Natural killer cell (primary cell): ENCODE measurements at regions not wholly inside any gene's neighbourhood (a gene's known extent, or its start where the extent isn't known, plus 50 kb on each side); places are given as distances from the start of the nearest gene placed in this dataset.

Experiments used
- ATAC-seq, 3 donors: fragments of 150-1000 bp in 2 of 3; fragments of 200-7000 bp in 1 of 3; cut with Tn5 transposase; 1 replicate in 1 of 3; 2 replicates in 2 of 3; pipeline ENCODE4 v1.10.0; 2021; ENCODE audit warnings: mild to moderate bottlenecking in 2 of 3, moderate library complexity in 2 of 3
- DNase-seq, 2 donors: peaks; one replicate each; pipeline versions ENCODE4 v3.0.0 to v3.0.0-alpha.2; 2013 to 2021; ENCODE audit warnings: mixed read lengths in 1 of 2
- H3K27ac ChIP-seq: one replicate; pipeline ENCODE4 v1.5.1; 2013; ENCODE audit warnings: mild to moderate bottlenecking, low read length
- H3K27me3 ChIP-seq: one replicate; pipeline ENCODE4 v1.6.1; 2013; ENCODE audit warnings: low read length; ENCODE audit not compliant: control insufficient read depth, insufficient read depth
- H3K36me3 ChIP-seq: one replicate; pipeline ENCODE4 v1.6.1; 2013; ENCODE audit warnings: low read length; ENCODE audit not compliant: control insufficient read depth, insufficient read depth
- H3K4me1 ChIP-seq: one replicate; pipeline ENCODE4 v1.6.1; 2013; ENCODE audit warnings: low read length; ENCODE audit not compliant: control insufficient read depth, insufficient read depth
- H3K4me3 ChIP-seq: one replicate; pipeline ENCODE4 v1.5.1; 2013; ENCODE audit warnings: low read length
- H3K9me3 ChIP-seq: one replicate; pipeline ENCODE4 v1.6.1; 2013; ENCODE audit warnings: low read length; ENCODE audit not compliant: control insufficient read depth, insufficient read depth
- H3K27ac Mint-ChIP-seq, 2 donors: one replicate each; pipeline ENCODE4 v1.8.0; 2022; ENCODE audit warnings: mild to moderate bottlenecking in 2 of 2, mixed read lengths in 2 of 2, moderate library complexity in 1 of 2
- H3K27me3 Mint-ChIP-seq, 2 donors: one replicate each; pipeline ENCODE4 v1.8.0; 2022; ENCODE audit warnings: low read depth in 2 of 2, mixed read lengths in 2 of 2
- H3K36me3 Mint-ChIP-seq: one replicate; pipeline ENCODE4 v1.8.0; 2022; ENCODE audit warnings: mixed read lengths
- H3K4me1 Mint-ChIP-seq, 2 donors: one replicate each; pipeline ENCODE4 v1.8.0; 2022; ENCODE audit warnings: mixed read lengths in 2 of 2
- H3K4me3 Mint-ChIP-seq: one replicate; pipeline ENCODE4 v1.8.0; 2022; ENCODE audit warnings: mild to moderate bottlenecking, moderate library complexity, mixed read lengths
- H3K9me3 Mint-ChIP-seq, 2 donors: one replicate each; pipeline ENCODE4 v1.8.0; 2022; ENCODE audit warnings: mixed read lengths in 2 of 2
- WGBS: methylation state at CpG from one replicate; pipeline ENCODE4 v1.1.7; 2013; ENCODE audit warnings: missing lambda C conversion rate; ENCODE audit not compliant: insufficient coverage; 5-methylcytosine and 5-hydroxymethylcytosine counted together
- intact Hi-C: fragments of 100-400 bp; cut with micrococcal nuclease; formaldehyde crosslinking; loops from one replicate; pipeline ENCODE4 v1.14.2; 2022
- TF ChIP-seq, protein P1 (sequence below): fragments of 200-600 bp; IDR thresholded peaks from one replicate; pipeline ENCODE4 v1.8.0; 2022; ENCODE audit warnings: antibody characterized with exemption

DNA sequence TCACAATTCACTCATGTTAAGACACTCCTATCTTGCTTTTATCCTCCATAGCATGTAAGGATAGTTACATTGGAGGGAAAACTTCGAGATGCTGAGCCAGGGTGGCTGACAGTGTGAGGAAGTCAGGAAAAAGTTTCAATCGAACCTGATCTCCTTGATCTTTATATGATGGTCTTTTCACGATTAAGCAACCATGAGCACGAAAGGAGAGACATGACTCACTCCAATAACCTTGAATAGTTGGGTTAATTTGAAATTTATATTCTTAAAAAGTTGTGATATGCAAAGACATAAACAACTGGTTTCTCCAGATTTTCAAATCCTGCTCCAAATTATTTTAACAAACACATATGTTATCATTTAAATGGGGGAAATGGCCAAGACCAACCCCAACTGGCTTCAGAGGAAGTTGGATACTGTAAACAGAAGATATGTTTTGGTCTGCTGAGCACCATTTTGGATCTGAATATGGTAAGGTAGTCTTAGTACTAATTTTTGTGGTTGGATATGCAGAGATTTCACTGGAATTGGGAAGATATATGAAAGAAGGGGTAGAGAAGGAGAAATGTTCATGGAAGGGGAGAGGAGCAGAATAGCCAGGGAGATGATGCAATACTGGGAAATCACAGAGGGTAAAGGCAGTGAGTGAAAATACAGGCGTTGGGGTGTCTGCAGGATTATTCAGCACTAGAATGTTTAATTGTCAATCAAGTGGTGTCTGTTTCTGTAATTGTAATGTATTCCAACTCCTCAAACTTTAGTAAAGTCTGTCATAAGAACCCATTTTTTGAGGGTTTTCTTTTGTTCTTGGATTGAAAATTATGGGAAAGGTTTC is 185.2 kb upstream of the SLC38A2 start:
- Mint-ChIP-seq H3K36me3 (no peaks in the 10 kb centered on the region), H3K27ac (no peak overlapping the region), H3K4me1 (peaks cover 9 to 22% of the 10 kb centered on the region in 2 donors), H3K9me3 (peaks cover 0 to 2% of the 10 kb centered on the region in 2 donors), H3K4me3 (no peak overlapping the region), H3K27me3 (no peaks in the 10 kb centered on the region)
- intact Hi-C loops = no loop called here
- Histone ChIP-seq H3K4me1 (no peaks in the 10 kb centered on the region), H3K36me3 (no peaks in the 10 kb centered on the region), H3K4me3 (no peak overlapping the region), H3K9me3 (no peaks in the 10 kb centered on the region), H3K27me3 (no peaks in the 10 kb centered on the region), H3K27ac (no peak overlapping the region)
- no peak for DNase-seq
- WGBS = 89% methylated on average over 3 of the region's 5 CpGs
- ATAC-seq = no peak
- TF ChIP-seq, protein P1, sequence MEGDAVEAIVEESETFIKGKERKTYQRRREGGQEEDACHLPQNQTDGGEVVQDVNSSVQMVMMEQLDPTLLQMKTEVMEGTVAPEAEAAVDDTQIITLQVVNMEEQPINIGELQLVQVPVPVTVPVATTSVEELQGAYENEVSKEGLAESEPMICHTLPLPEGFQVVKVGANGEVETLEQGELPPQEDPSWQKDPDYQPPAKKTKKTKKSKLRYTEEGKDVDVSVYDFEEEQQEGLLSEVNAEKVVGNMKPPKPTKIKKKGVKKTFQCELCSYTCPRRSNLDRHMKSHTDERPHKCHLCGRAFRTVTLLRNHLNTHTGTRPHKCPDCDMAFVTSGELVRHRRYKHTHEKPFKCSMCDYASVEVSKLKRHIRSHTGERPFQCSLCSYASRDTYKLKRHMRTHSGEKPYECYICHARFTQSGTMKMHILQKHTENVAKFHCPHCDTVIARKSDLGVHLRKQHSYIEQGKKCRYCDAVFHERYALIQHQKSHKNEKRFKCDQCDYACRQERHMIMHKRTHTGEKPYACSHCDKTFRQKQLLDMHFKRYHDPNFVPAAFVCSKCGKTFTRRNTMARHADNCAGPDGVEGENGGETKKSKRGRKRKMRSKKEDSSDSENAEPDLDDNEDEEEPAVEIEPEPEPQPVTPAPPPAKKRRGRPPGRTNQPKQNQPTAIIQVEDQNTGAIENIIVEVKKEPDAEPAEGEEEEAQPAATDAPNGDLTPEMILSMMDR = no peak

DNA sequence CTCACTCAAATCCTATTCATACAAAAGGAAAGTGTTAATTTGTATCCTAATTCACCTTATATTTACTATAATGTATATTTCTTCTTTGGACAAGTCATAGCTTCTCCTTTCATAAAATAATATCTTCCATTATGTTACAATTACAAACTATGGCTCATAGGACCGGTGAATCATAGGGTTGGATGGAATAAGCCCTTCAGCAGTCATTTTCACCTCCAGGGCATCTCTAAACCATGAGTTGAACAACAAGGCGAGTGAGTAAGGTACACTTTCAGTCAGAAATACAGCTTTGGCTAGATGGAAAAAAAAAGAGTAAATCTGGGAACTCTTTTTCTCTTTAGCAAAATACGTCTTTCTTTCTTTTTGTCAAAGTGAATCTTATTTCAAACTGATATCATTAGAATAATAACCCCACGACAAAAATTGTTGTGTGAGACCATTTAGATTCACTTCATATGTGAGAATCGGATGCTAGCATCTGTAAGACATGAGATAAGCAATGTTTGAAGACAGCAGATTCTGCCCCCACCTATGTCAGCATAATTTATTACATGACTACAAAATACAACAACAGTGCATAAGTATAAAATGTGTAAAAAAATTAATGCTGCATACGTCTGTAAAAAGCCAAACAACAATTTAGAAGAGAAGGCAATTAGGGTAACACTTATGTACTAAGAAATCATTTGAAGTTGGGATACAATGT is 184.4 kb upstream of the SLC38A2 start:
- Mint-ChIP-seq H3K36me3 (no peaks in the 10 kb centered on the region), H3K4me3 (no peak overlapping the region), H3K4me1 (peaks cover 2 to 20% of the 10 kb centered on the region in 2 donors), H3K27ac (no peak overlapping the region), H3K27me3 (no peaks in the 10 kb centered on the region), H3K9me3 (peaks cover 0 to 2% of the 10 kb centered on the region in 2 donors)
- 96% methylated on average over 3 of the region's 6 CpGs for WGBS
- DNase-seq = no peak
- no peak for ATAC-seq
- no peaks in the 10 kb centered on the region for H3K36me3 ChIP-seq
- no peaks in the 10 kb centered on the region for H3K9me3 ChIP-seq
- H3K27me3 ChIP-seq = no peaks in the 10 kb centered on the region
- H3K4me1 ChIP-seq = no peaks in the 10 kb centered on the region
- intact Hi-C loops = no loop called here
- H3K4me3 ChIP-seq = no peak overlapping the region
- TF ChIP-seq, protein P1 = no peak
- no peak overlapping the region for H3K27ac ChIP-seq

DNA sequence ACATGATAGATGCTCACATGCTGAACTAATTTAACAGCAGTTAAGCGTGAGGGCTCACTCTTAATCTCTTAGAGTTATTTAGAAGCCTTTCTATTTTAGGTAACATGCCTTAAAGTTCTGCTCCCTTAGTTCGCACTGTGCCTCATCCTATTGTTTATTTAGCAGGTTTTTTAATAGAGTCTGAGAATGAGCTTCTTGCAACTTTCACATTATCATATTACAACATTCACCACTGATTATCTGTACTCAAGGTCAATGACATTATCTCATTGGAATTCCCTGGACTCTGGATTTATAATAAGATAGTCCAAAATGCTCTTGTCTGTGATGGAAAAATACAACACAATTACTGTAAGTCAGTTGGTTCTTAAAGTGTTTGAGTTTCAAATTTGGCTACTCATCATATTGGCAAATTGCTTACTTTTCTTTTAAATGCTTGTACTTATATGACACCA is 183.6 kb upstream of the SLC38A2 start:
- peaks cover 0 to 2% of the 10 kb centered on the region in 2 donors for H3K9me3 Mint-ChIP-seq
- H3K4me1 ChIP-seq = no peaks in the 10 kb centered on the region
- H3K4me3 Mint-ChIP-seq = no peak overlapping the region
- no peak overlapping the region for H3K27ac ChIP-seq
- 83% methylated on average over 1 of the region's 2 CpGs for WGBS
- ATAC-seq (no peak), DNase-seq (no peak)
- H3K36me3 ChIP-seq = no peaks in the 10 kb centered on the region
- H3K4me1 Mint-ChIP-seq = peaks cover under 1 to 22% of the 10 kb centered on the region in 2 donors
- no peaks in the 10 kb centered on the region for H3K9me3 ChIP-seq
- intact Hi-C loops = no loop called here
- H3K36me3 Mint-ChIP-seq = no peaks in the 10 kb centered on the region
- TF ChIP-seq, protein P1 = no peak
- no peaks in the 10 kb centered on the region for H3K27me3 Mint-ChIP-seq
- H3K4me3 ChIP-seq = no peak overlapping the region
- no peaks in the 10 kb centered on the region for H3K27me3 ChIP-seq
- no peak overlapping the region for H3K27ac Mint-ChIP-seq
